ENCODE measurements at regions not wholly inside any gene's neighbourhood (a gene's known extent, or its start where the extent isn't known, plus 50 kb on each side); places are given as distances from the start of the nearest gene placed in this dataset.

DNA sequence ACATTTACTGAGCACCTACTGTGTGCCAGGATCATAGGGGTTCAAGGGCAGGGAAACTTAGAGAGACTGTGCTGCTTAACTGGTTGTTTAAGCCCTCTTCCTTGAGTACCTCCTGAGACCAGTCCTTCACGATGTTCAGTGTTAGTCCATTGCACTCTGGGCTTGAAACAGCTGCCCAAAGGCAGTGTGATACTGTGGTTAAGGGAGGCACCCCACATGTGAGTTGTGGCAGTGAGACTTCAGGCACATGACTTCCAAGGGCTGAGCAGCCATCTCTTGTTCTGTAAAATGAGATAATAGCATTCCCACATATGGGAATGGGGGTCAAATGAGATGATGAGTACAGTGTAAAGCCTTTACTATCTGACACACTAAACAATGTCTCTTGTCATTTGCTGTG is 75.1 kb downstream of the LINGO1 start:
- DNase-seq (ENCODE audit: low read depth in 2 of 2): no peak

DNA sequence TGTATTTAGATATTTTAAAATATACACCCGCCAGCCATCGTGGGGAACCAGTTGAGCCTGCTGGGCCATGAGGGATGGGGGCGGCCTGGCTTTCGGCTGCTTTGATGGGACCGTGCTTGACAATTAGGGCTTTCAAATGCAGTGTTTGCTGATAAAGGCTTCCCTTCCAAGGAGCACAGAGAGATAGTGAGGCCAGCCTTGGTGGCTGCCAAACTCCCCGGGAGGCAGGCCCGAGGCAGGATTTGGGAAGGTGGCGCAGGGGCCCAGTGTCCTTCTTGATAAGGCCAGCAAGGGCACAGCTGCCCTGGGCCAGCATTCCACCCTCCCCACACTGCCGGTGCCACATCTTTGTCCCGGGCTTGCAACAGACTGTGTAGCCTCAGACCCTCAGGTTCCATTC is 75.6 kb downstream of the LINGO1 start:
- DNase-seq (ENCODE audit: low read depth in 2 of 2): no peak

DNA sequence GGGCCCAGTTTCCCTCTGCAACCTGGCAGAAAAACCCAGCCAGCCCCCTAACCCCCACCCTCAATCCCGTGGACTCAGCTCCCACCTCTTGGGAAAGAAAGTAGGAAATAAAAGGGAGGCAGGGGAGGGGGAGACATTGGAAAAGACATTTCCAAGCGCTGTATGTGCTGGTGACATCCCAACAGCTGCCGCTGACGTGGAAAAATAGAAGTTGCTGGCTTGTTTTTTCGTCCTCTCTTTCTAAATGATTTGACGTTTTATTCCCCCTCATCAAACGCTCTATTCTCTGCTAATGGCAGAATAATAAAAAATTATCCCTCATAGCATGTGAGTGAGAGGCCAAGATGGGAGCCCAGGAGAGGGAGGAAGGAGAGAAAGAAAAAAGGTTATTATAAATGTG is 76.1 kb downstream of the LINGO1 start:
- DNase-seq (ENCODE audit: low read depth in 2 of 2): no peak

DNA sequence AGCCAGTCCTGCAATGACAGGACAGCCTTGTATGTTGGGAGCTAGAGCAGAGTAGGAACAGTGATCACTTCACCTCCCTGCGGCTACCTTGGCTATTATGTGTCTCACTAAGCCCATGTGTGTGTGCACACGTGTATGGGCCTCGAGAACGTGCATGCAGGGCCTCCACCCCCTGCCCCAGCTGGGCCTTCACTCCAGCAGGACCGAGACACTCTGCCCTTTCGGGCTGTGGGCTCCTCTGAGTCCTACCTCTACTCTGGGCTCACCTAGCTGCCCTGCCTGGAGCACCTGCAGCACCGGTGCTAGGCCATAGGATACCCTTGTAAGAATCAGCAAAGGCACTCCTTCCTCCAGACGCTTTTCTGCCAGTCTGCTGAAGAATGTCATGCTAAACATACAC is 77.5 kb downstream of the LINGO1 start:
- DNase-seq (ENCODE audit: low read depth in 2 of 2): no peak

DNA sequence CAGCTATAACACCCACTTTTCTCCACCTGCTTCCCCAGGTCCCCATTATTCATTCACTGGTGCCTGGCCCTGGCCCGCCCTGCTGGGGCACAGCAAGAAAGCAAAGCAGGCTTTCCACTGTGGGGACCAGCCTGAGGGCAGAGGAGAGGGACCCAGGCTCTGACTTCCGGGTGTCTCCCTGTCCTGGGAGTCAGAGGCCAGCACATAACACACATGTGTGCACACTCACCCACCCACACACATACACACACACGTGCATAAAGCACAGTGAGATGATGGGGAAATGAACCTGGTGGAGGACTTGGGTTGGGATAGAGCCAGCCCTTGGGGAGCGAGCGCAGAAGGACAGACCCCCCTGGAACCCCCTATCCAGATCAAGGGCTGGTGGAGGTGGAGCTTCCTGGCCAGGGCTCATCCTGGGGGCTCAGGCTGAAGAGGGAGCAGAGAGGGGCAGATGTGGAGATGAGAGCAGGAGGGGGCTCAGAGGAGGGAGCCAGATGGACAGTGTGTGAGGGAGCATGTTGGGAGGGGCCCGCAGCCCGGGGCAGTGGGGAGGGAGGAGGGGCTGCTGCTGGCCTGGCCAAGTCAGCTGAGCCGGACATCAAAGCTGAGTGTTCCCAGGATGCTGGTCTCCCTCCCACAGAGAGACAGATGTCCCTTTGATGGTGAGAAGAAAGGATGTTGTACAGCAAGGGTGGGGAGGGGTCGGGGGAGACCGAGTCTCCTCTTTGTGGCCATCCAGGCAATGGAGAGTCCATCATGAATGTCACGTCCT is 78.2 kb downstream of the LINGO1 start:
- no peak for DNase-seq (ENCODE audit: low read depth in 2 of 2)

DNA sequence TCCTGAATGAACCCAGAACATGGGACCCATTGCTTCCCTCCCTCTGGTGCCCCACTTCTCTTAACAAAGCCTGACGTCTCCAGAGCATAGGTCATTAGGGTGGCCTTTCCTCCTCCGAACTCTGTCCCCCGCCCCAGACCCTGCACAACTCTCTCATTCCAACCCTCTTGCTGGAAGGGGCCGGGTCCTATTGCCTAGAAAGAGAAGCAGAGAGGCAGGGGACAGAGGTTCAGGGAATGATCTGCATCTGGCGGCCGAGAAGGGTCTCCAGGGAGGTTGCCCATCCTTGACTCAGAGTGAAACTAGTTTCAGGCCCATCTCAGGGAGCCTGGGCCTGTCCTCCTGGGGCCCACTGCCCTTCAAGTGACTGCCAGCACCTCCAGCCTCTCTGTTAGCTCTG is 79.0 kb downstream of the LINGO1 start:
- DNase-seq (ENCODE audit: low read depth in 2 of 2): no peak

DNA sequence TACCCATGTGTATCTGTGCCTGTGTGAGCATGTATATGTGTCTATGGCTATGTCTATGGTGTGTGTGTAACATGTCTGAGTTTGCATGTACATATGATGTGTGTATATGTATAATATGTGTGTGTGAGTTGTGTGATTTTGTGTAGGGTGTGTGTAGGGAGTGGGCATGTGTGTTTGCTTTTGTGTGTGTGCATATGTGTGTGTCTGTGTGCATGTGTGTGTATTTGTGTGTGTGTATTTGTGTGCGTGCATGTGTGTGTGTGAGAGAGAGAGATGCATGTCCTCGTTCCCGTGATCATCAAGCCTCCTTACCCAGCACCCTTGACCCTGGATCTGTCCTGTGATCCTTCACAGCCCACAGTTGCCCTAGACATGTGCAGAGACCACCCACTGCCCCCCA is 79.5 kb downstream of the LINGO1 start:
- DNase-seq (ENCODE audit: low read depth in 2 of 2): no peak

DNA sequence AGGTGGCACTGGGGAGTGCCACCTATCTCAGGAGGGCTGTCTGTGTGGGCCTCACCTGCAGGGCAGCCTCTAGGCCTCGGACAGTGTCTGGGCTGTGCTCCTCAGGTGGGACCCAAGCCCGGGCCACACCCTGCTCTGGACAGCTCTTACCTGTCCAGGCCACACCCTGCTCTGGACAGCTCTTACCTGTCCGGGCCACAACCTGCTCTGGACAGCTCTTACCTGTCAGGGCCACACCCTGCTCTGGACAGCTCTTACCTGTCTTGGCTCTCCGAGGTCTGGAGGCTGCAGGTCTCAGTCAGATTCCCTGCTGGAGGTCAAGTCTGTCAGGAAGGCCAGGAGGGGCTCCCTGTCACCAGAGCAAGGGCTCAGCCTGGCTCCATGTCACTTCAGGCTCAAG is 80.6 kb downstream of the LINGO1 start:
- DNase-seq (ENCODE audit: low read depth in 2 of 2): no peak

DNA sequence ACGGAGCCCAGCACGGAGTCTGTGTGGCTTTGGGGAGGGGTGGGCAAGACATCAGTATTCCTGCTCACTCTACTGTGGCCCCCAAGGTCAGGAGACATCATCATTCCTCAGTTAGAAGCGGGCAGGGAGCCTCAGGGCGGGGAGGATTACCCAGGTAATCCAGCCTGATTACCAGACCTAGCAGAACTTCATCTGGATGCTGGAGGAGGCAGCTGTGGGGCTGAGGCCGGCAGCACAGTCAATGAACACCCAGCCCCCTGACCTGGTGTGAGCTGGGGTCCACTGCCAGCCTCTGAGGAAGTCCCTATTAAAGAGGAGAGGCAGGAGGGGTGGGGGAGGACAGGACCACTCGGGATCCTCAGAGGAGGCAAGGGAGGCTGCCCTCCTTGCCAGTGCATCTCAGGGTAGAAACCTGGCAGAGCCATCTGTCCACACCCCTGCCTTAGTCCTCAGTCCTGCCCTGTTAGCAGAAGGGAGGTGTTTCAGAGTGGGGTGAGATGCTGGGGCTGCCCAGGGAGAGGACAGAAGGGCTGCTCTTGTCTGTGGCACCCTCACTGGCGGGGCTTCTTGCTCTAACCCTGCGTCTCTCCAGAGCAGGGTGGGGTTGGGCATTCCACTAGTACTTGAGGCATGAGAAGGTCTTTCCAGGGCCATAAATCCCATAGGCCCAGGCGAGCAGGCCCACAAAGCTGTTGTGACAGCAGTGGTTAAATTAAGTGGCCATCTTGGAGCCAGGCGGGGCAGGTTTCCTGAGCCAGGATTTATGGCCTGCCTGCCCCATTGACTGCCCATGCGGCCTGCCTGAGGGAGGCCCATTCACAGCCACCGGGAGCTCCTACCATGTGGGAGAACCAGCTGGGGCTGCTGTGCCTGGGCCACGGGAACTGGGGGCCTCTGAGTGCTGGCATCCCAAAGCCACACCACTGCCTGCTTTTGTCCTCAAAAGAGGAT is 82.1 kb downstream of the LINGO1 start:
- DNase-seq (ENCODE audit: low read depth in 2 of 2): no peak

DNA sequence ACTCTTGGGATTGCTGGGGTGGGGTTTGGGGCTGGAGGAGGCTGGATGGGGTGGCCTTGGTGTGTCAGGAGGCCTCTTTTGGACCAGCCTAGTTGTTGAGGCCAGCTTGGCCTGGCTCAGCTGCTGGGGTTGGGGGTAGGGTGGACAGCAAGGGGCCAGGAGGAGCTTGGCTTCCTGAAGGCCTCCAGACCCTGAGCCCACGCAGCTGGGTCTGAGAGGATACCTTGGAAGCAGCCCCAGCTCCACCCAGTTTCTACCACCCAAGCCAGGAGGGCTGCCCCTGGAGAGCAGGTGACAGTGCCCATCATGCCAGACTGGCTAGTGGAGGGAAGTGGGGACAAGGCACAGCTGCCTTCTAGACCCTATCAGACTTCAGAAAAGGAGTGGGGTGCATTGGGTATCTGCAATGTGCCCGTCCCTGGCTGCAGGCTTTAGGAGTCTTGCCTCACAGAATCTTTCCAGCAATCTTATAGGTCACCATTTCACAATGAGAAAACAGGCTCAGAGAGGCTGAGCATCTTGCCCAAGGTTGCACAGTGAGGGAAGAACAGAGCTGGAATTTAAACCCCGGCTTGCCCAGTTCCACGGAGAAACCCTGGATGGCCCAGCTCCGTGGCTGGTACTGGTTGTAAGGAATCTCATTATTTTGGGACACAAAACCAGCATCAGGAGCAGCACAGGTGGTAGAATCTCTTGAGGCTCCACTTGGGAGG is 83.0 kb downstream of the LINGO1 start:
- DNase-seq (ENCODE audit: low read depth in 2 of 2): no peak

DNA sequence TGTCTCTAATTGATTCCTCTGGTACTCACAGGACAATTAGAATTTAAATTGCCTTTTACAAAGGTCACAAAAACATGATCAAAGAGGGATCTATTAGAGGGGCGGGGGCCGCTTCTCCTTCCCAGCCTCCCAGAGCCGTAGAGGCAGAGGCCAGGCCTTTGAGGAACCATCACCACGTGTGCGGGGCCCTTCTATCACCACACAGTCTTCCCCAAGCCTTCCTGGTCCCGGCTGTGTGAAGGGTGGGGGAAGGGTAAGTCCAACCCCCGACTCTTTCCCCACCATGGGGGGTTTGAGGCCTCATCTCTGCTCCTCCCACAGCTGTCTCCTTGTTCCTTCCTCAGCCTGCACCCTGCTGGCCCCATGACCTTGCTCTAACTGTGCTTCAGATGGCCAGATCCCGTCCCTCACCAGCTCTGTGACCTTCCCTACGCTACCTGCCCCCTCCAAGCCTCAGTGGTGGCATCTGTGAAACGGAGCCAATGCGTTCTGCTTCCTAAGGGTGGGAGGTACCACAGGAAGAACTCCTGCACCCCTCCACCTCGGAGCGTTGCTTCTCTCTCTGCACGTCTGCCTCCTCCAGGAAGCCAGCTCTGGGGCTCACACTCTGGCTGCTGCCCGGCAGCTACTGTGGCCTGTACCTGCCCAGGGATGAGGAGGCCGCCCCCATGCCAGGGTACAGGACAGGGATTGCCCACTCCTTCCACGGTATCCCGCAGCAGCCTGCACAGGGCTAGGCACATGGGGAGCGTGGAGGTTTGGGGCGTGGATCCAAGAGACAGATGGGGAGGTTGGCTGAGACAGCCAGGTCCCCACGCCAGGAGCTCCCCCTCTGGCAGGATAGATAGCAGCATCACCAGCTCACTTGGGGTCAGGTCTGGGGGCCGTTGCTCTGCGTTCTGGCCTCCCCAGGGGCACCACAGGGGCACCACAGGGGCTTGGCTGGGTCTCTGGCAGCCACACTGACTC is 83.8 kb downstream of the LINGO1 start:
- DNase-seq (ENCODE audit: low read depth in 2 of 2): no peak

DNA sequence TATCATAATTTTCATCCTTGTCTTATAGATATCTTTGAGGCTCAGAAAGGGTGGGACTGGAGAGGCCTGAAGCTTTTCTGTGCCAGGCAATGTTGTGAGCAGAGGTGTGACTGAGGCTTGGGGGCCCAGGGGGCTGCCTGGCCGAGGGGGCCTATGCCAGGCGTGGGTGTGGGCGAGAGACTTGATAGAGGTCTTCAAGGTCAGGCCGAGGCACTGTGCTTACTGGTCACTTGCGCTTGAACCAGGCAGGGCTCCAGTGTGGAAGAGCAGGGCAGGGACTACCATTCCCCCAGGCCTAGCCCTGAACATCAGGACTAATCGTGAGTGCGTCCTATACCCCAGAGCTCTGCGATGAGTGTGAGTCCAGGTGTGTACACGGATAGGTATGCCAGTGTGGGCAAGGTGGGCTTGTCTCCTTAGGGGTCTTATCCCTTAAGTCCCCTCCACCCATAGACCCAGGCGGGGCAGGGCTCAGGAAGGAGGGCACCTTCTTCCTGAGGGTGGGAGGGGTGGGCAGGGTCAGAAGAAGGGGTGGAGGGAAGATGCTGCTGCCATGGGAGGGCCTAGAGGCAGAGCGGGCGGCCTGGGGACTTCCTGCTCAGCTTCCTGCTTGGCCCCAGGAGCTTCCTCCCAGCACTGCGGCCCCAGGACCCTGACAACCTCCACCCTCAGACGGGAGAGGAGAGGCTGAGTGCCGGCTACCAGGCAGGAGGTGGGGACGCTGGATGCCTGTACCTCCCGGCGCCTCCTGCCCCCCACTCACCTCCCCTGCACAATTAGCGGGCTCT is 84.7 kb downstream of the LINGO1 start:
- no peak for DNase-seq (ENCODE audit: low read depth in 2 of 2)

DNA sequence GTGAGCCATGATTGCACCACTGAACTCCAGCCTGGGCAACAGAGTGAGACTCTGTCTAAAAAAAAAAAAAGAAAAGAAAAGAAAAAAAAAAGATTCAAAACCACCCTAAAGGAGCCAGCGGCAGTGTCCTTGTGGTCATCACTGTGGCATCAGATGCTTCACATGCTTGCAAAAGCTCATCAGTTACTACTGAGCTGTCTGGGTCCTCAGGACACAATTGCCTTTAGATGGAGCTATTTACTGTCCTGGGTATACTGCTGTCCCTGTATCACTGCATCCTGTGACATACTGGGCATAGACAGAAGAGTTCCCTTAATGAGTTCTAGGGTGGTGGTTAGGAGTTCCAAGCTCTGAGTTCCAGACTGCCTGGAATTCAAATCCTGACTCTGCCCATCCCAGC is 85.8 kb downstream of the LINGO1 start:
- DNase-seq (ENCODE audit: low read depth in 2 of 2): no peak

DNA sequence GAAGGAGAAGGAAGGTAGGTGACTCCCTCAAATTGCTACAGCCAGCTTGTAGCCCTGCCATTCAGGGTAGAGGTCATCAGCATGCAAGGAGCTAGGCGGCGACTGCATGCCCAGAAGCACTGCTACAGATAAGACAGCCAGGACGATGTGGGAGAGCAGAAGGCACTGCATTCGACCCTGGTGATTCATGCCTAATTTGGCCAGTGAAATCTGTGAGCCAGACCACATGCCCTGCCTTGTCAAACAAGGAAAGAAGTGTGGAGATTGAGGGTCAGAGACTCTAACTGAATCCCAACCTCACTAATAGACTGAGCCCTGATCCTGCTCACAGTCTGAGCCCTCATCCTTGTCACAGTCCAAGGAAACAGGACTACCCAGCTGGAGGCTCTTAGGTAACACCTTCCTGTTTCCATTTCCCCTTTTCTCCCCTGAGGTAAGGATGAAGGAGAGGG is 86.6 kb downstream of the LINGO1 start:
- DNase-seq (ENCODE audit: low read depth in 2 of 2): no peak

DNA sequence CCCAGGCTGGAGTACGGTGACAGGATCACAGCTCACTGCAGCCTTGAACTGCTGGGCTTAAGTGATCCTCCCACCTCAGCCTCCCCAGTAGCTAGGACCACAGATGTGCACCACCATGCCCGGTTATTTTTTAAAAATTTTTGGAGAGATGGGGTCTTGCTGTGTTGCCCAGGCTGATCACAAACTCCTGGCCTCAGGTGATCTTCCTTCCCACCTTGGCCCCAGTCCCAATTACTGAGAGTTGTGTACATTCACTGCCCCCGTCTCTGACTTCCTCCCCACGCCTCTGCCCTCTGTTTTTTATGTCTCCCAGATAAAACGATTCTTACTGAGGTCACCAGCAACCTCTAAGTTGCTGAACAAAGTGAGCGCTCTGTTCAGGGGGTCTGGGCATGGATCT is 87.7 kb downstream of the LINGO1 start:
- no peak for DNase-seq (ENCODE audit: low read depth in 2 of 2)

DNA sequence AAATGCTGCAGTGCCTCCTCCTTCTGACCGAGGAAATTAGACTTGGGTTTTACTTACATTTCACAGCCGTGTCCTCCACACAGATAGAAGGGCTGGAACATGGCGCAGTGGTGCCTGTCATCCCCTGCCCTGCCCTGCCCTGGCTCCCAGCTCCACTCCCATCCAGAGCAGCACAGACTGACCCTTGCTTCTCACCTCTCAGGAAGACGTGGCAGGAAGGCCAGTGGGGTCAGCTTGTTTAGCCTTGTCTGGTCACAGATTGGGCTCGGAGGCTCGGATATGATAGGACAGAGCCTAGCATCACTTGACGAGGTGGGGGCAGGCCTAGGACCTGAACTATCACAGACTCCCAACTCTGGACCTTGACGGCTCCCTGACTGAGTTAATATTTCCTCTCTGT is 88.5 kb downstream of the LINGO1 start:
- no peak for DNase-seq (ENCODE audit: low read depth in 2 of 2)

DNA sequence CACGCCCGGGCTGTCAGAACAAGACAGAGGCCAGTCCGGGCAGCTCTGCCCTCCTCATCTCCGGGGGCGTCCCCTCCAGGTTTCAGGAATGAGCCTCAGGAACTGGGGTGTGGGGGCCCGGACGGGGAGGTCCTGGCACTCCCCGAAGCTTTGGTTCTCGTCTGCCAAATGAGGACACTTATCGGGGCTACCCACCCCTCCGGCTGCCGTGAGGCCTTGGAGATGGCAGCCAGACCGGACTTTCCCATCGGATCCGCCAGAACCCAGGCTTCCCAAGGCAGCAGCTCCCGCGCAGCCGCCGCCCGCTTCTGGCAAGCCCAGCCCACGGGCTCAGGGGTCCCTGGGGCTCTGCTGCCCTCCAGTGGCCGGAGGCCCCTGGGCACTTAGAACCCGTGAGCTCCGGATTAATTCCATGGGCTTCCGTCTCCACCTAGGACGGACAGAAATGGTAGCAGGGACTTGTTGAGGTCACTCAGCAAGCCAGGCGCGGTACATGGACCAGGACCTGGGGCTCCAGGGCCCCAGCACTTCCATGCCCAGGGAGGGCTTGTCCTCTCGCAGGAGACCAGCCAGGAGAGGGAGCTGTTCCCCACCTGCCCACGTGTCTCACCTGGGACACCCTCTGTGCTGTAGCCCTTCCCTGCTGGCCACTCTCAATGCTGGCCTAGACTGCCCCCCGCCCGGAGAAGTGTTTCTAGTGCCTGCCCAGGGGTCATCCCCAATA is 89.4 kb downstream of the LINGO1 start:
- DNase-seq (ENCODE audit: low read depth in 2 of 2): peak; percentile 51 to 63

DNA sequence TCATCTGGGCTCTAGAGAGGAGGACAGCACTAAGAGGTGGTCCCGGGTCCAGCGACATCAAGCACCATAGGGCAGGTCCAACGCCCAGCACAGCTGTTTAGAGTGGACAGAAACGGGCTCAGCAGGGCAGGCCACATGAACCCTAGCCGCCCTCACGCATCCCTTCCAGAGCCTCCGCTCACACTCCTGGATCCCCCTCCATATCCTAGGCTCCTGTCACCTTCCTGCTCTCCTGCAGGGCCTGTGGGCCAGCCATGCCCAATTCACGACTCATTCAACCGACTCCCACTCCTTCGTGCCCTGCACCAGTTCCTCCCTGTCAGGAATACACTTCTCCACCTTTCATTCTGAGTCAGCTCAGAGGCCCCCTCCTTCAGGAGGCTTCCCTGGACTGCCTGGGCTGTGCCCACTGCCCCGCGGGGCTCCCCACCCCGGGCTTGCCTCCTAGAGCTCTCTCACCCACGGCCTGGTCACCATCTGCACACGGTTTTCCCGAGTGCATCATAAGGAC is 90.2 kb downstream of the LINGO1 start:
- DNase-seq (ENCODE audit: low read depth in 2 of 2): no peak

DNA sequence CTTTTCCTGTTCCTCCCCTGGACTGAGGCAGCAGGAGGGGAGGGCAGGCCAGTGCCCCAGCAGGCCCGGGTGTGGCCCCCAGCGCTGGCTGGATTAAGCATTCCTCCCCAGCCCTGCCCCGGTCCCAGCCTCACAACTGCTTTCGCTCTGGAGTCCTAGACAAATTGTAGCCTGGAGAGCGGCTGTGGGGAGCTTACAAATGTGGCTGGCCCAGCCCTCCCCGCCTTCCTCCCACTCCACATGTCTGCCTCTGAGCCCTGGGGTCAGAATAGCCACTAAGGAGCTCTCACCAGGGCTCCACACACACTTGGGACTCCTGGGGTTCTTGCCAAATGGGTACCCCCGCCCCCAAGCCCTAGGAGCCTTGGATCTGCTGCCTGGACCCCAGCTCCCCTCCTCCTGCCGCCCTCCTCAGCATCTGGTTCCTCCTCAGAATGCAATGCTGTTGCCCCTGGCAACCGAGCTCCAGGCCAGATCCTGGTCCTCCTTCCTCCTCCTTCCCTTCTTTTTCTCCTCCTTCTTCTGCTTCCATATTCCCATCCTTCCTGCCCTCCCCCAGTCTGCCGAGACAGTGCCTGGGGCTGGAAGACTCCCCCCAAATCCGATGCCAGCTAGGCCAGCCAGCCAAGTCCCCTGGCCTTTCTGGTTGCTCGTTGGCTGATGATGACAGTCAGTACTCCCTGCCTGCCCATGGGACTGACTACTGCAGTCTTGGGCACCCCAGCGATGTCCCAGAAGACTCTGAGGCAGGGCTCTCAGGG is 91.1 kb downstream of the LINGO1 start:
- DNase-seq (ENCODE audit: low read depth in 2 of 2): no peak

Data from stimulated activated CD8-positive, alpha-beta memory T cell treated with anti-CD3 and anti-CD28 coated beads, Interleukin-7, amount 100 ng/mL, for 1 hour (primary cell).